ENCODE measurements at regions not wholly inside any gene's neighbourhood (a gene's known extent, or its start where the extent isn't known, plus 50 kb on each side); places are given as distances from the start of the nearest gene placed in this dataset.

DNA sequence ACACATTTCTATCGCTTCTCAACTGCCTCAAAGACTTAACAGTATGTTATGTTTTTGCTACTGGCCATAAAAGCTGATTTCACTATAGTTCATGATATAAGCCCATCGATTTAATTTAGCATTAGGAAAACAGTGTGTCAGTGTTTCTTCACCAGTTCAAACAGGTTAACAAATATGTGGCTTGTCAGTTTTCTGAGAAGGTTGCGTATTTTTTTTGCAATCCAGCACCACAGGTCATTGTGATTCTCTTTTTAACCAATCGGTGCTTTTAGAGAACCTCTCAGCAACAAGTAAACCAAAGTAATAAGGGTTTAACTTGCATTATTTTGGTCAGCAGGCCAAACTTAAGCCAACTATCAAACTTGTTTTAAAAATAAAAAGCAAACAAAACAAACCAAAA lies 409.6 kb downstream of the NFIB start:
- Histone ChIP-seq H3K9ac (ENCODE audit: insufficient read depth in 1 of 2, low read depth in 2 of 2, low read length in 2 of 2) (no peak overlapping the region), H3K4me3 (no peak overlapping the region), H3K36me3 (ENCODE audit: control insufficient read depth, insufficient read depth, low read length) (no peaks in the 10 kb centered on the region), H2AFZ (ENCODE audit: low read depth, low read length) (no peak overlapping the region), H3K79me2 (ENCODE audit: control insufficient read depth, insufficient read depth, low read length) (no peaks in the 10 kb centered on the region), H3K9me3 (replicated peaks; ENCODE audit: control insufficient read depth, insufficient read depth, low read depth, low read length) (no peaks in the 10 kb centered on the region), H3K4me2 (ENCODE audit: insufficient read depth, low read length) (no peak overlapping the region), H3K27ac (ENCODE audit: extremely low read depth, low read depth, low read length) (no peak overlapping the region), H4K20me1 (replicated peaks; ENCODE audit: control insufficient read depth, insufficient read depth, low read length) (no peaks in the 10 kb centered on the region), H3K4me1 (replicated peaks in 1 of 2; ENCODE audit: control insufficient read depth in 2 of 2, insufficient read depth in 2 of 2, low read length in 2 of 2) (no peaks in the 10 kb centered on the region), H3K27me3 (ENCODE audit: control insufficient read depth in 2 of 2, insufficient read depth in 2 of 2, low read length in 2 of 2) (no peaks in the 10 kb centered on the region), H3K9me1 (ENCODE audit: control insufficient read depth, insufficient read depth, low read length) (no peaks in the 10 kb centered on the region)
- in situ Hi-C loops (cut with MboI) = no loop called here
- ATAC-seq (no peak), DNase-seq (ENCODE audit: extremely low read depth in 1 of 4, low spot score in 3 of 4) (no peak), FAIRE-seq (no peak)
- ChIA-PET CTCF (ENCODE audit: low intra/inter-chr PET ratio) (no interaction called here), POLR2A (no interaction called here)
- intact Hi-C loops (cut with micrococcal nuclease) = no loop called here
- 2% methylated on average over 4 of the region's 4 CpGs for WGBS (ENCODE audit: insufficient coverage, low coverage, missing lambda C conversion rate)
- no TSS peak for BruUV-seq (replicated peaks)
- TF ChIP-seq KHSRP (IDR thresholded peaks at IDR 0.05) = no peak
- TF ChIP-seq SMAD3 (CRISPR knock-in tag; conservative IDR thresholded peaks at IDR 0.05) = no peak
- no peak for TF ChIP-seq FOXM1 (IDR thresholded peaks at IDR 0.05; ENCODE audit: low read depth)
- TF ChIP-seq FOXM1 (CRISPR knock-in tag; IDR thresholded peaks at IDR 0.05; ENCODE audit: low read depth) = no peak
- TF ChIP-seq MCM2 (IDR thresholded peaks at IDR 0.05; ENCODE audit: low read depth) = no peak
- TF ChIP-seq RBM14 (IDR thresholded peaks at IDR 0.05; ENCODE audit: borderline replicate concordance, insufficient read depth, low read depth, low read length) = no peak
- TF ChIP-seq ZFX (CRISPR knock-in tag; IDR thresholded peaks at IDR 0.05) = no peak
- TF ChIP-seq ZNF551 (CRISPR knock-in tag; IDR thresholded peaks at IDR 0.05) = no peak
- TF ChIP-seq, protein P1, sequence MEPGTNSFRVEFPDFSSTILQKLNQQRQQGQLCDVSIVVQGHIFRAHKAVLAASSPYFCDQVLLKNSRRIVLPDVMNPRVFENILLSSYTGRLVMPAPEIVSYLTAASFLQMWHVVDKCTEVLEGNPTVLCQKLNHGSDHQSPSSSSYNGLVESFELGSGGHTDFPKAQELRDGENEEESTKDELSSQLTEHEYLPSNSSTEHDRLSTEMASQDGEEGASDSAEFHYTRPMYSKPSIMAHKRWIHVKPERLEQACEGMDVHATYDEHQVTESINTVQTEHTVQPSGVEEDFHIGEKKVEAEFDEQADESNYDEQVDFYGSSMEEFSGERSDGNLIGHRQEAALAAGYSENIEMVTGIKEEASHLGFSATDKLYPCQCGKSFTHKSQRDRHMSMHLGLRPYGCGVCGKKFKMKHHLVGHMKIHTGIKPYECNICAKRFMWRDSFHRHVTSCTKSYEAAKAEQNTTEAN (CRISPR knock-in tag; IDR thresholded peaks at IDR 0.05) = no peak
- TF ChIP-seq ZNF140 (CRISPR knock-in tag; IDR thresholded peaks at IDR 0.05) = no peak
- TF ChIP-seq C11orf30 (IDR thresholded peaks at IDR 0.05; ENCODE audit: low read depth) = no peak
- TF ChIP-seq, protein P2, sequence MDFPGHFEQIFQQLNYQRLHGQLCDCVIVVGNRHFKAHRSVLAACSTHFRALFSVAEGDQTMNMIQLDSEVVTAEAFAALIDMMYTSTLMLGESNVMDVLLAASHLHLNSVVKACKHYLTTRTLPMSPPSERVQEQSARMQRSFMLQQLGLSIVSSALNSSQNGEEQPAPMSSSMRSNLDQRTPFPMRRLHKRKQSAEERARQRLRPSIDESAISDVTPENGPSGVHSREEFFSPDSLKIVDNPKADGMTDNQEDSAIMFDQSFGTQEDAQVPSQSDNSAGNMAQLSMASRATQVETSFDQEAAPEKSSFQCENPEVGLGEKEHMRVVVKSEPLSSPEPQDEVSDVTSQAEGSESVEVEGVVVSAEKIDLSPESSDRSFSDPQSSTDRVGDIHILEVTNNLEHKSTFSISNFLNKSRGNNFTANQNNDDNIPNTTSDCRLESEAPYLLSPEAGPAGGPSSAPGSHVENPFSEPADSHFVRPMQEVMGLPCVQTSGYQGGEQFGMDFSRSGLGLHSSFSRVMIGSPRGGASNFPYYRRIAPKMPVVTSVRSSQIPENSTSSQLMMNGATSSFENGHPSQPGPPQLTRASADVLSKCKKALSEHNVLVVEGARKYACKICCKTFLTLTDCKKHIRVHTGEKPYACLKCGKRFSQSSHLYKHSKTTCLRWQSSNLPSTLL (IDR thresholded peaks at IDR 0.05) = no peak
- TF ChIP-seq RBM17 (IDR thresholded peaks at IDR 0.05; ENCODE audit: borderline replicate concordance, low read depth, low read length) = no peak
- no peak for TF ChIP-seq PPARD (CRISPR knock-in tag; IDR thresholded peaks at IDR 0.05)
- TF ChIP-seq CHD1 (IDR thresholded peaks at IDR 0.05; ENCODE audit: low read length) = no peak
- TF ChIP-seq ZBTB7A (IDR thresholded peaks at IDR 0.05; ENCODE audit: borderline replicate concordance, control insufficient read depth, low read depth, low read length) = no peak

Data from K562 (cell line).